ENCODE measurements at regions not wholly inside any gene's neighbourhood (a gene's known extent, or its start where the extent isn't known, plus 50 kb on each side); places are given as distances from the start of the nearest gene placed in this dataset.

DNA sequence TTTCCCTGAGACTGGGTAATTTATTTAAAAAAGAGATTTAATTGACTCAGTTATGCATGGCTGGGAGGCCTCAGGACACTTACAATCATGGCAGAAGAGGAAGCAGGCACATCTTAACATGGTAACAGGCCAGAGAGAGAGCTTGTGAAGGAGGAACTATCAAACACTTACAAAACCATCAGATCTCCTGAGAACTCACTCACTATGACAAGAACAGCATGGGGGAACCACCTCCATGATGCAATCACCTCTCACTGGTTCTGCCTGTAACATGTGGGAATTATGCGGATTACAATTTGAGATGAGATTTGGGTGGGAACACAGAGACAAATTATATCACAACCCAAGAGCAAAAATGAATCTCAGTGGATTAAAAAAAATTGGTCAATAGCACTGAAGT lies 416.0 kb upstream of the TMCO5A start:
- intact Hi-C loops (cut with micrococcal nuclease): no loop called here
- ChIA-PET CTCF (no interaction called here), POLR2A (no interaction called here)
- DNase-seq (no peak), ATAC-seq (no peak)
- no peaks in the 10 kb centered on the region for H3K27me3 Mint-ChIP-seq
- no peaks in the 10 kb centered on the region for H3K4me1 Mint-ChIP-seq (ENCODE audit: low read depth)
- H3K9me3 Mint-ChIP-seq: no peaks in the 10 kb centered on the region
- no peak overlapping the region for H3K4me3 Mint-ChIP-seq
- no peak overlapping the region for H3K27ac Mint-ChIP-seq
- TF ChIP-seq CTCF (IDR thresholded peaks at IDR 0.05): no peak
- H3K36me3 Mint-ChIP-seq (ENCODE audit: low read depth): no peaks in the 10 kb centered on the region

DNA sequence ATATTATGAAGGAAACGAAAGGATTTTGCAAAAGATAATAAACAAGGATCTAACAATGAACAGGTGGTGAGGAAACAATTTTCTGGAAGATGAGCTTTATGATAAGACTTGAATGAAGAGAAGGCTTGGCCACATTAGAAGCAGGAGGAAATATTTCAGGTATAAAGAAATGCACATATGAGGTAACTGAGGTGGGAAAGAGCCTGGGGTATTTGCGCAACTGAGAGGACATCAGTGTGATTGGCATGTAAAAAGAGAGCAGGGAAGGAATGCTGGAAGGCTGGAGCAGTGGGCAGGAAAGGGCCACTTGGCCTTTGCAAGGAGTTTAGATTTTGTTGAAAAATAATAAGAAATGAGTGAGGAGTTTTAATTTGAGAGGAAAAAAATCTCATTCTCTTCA lies 414.4 kb upstream of the TMCO5A start:
- no peak for TF ChIP-seq CTCF (IDR thresholded peaks at IDR 0.05)

DNA sequence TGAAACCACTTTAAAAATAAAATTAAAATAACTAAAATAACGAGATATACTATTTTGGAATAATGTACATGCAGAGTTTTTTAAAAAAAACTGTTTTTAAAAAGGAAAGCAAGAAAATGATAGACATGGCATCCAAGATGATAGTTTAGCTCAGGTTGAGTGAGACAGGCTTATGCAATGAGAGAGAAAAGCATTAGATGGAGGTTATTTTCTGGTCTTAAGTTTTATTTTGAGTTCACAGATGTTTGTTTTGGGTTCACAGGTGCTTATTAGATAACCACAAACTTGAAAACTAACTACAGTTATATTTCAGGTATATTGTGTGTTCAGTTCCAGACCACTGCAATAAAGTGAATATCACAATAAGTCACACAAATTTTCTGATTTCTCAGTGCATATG lies 413.6 kb upstream of the TMCO5A start:
- intact Hi-C loops (cut with micrococcal nuclease): no loop called here
- CTCF ChIA-PET: no interaction called here

More for the DNA sequence above, 414.4 kb upstream of the TMCO5A start:
- DNase-seq: no peak
- ATAC-seq: no peak
- H3K9me3 Mint-ChIP-seq: no peaks in the 10 kb centered on the region
- intact Hi-C loops (cut with micrococcal nuclease): no loop called here
- no peak overlapping the region for H3K4me3 Mint-ChIP-seq
- peaks cover 2% of the 10 kb centered on the region for H3K27me3 Mint-ChIP-seq
- CTCF ChIA-PET: no interaction called here
- H3K27ac Mint-ChIP-seq: no peak overlapping the region
- POLR2A ChIA-PET: no interaction called here
- H3K4me1 Mint-ChIP-seq (ENCODE audit: low read depth): no peaks in the 10 kb centered on the region
- H3K36me3 Mint-ChIP-seq (ENCODE audit: low read depth): no peaks in the 10 kb centered on the region

GRCh38 chr15:37524601-37525000 lies 409.8 kb upstream of the TMCO5A start:
- DNase-seq (no peak), ATAC-seq (no peak)
- intact Hi-C loops (cut with micrococcal nuclease): no loop called here
- Mint-ChIP-seq H3K4me3 (no peak overlapping the region), H3K27ac (no peak overlapping the region), H3K36me3 (ENCODE audit: low read depth) (no peaks in the 10 kb centered on the region), H3K27me3 (peaks cover 2% of the 10 kb centered on the region), H3K4me1 (ENCODE audit: low read depth) (no peaks in the 10 kb centered on the region), H3K9me3 (peaks cover 2% of the 10 kb centered on the region)
- no peak for TF ChIP-seq CTCF (IDR thresholded peaks at IDR 0.05)
- CTCF ChIA-PET: no interaction called here
- POLR2A ChIA-PET: no interaction called here

More for the DNA sequence above, 413.6 kb upstream of the TMCO5A start:
- Mint-ChIP-seq H3K4me3 (no peak overlapping the region), H3K27me3 (peaks cover 2% of the 10 kb centered on the region), H3K9me3 (peaks cover 2% of the 10 kb centered on the region), H3K27ac (no peak overlapping the region), H3K4me1 (ENCODE audit: low read depth) (no peaks in the 10 kb centered on the region), H3K36me3 (ENCODE audit: low read depth) (no peaks in the 10 kb centered on the region)
- no peak for TF ChIP-seq CTCF (IDR thresholded peaks at IDR 0.05)
- ATAC-seq (no peak), DNase-seq (no peak)
- POLR2A ChIA-PET: no interaction called here

GRCh38 chr15:37528432-37528831 lies 406.0 kb upstream of the TMCO5A start:
- ATAC-seq: no peak
- H3K27ac Mint-ChIP-seq: no peak overlapping the region
- H3K9me3 Mint-ChIP-seq: peaks cover 2% of the 10 kb centered on the region
- intact Hi-C loops (cut with micrococcal nuclease): no loop called here
- no peak overlapping the region for H3K4me3 Mint-ChIP-seq
- ChIA-PET CTCF (no interaction called here), POLR2A (no interaction called here)
- no peaks in the 10 kb centered on the region for H3K36me3 Mint-ChIP-seq (ENCODE audit: low read depth)
- no peak for TF ChIP-seq CTCF (IDR thresholded peaks at IDR 0.05)
- no peaks in the 10 kb centered on the region for H3K4me1 Mint-ChIP-seq (ENCODE audit: low read depth)
- peaks cover 2% of the 10 kb centered on the region for H3K27me3 Mint-ChIP-seq
- DNase-seq: no peak
